ENCODE measurements at regions not wholly inside any gene's neighbourhood (a gene's known extent, or its start where the extent isn't known, plus 50 kb on each side); places are given as distances from the start of the nearest gene placed in this dataset.

DNA sequence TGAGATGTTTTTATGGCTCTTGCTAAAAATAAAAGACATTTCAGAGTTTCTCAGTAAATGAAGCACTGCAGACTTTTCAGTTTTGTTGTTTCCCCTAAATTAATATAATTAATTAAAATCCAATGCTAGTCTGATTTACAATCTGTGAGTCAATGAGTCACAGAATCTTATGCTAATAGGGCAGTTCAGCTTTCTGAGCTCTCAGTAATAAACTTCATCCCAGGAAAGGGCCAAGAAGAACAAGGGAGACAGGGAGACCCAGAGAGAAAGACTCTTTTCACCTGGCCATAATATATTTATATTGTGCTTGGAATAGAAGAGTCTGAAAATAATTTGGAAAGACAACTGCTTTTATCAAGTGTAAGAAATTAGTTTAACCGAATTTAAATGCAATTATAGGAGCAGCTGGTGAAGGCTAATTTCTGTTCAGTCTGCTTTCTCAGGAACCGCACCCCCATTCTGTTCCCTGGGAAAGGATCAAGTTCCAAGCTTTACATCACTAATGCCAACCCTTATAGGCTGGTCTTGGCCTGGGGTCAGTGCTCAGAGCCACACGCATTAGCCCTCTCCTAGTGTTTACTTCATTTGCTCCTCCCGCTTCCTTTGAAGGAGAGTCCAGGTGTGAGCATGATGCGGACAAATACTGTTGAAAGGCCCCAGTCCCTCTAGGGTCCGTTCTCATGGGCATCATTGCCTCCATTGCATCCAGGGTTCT lies 145.6 kb downstream of the ZBTB18 start:
- no peak for DNase-seq (ENCODE audit: low read depth in 2 of 2)

DNA sequence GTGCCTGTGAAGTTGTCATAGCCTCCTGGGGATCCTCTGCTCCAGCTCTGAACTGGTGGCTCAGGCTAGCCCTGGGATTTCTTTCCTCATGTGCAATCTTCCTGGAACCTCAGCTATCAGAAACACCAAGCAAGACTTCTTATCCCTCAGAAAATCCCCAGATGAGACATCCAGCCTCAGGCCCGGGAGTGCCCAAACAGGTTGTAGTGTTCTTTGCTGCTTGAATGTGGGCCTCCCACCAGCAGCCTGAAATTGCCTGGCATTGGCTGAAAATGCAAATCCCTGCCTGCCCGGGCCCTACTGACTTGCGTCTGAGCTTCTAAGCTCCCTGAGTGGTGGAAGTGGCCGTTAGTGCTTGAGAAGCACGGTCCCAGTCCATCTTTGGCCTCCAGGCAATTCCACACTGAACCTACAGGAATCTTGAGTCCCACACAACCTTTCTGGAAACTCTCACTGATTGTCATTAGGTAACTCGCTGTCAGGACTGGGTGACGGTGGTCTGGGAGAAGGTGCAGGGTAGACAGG lies 146.8 kb downstream of the ZBTB18 start:
- no peak for DNase-seq (ENCODE audit: low read depth in 2 of 2)

DNA sequence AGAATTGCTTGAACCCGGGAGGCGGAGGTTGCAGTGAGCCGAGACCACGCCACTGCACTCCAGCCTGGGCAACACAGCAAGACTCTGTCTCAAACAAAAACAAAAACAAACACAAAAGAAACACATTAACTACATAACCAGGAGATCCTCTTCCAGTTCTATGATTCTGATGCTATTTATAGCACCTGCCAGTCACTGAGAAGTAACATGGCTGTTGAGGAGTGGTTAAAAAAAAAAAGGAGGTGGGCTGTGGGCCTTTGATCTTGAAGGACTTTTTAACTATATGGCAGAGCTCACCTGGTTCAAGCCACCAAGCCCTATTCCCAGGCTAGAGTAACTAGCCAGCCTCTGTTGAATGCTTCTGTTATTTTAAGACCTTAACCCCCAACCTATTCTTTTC lies 148.8 kb downstream of the ZBTB18 start:
- DNase-seq (ENCODE audit: low read depth in 2 of 2), result no peak

DNA sequence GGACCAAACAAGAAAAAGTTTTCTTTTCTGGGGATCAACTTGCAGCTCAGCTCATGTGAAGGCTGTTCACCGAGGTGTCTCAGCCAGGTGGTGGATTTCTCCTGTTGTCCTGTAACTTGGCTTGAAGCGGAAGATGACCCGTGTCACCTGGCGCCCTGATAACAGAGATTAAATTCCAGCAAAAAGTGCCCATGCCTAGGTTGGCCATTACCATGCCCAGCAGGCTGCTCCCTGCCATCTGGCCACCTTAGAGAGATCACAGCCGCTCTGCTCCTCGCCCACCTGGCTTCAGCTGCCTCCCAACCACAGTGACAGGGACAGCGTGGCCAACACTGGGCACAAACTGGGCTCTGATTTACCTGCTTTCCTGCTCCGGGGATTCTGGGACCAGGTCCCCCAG lies 149.5 kb downstream of the ZBTB18 start:
- no peak for DNase-seq (ENCODE audit: low read depth in 2 of 2)

DNA sequence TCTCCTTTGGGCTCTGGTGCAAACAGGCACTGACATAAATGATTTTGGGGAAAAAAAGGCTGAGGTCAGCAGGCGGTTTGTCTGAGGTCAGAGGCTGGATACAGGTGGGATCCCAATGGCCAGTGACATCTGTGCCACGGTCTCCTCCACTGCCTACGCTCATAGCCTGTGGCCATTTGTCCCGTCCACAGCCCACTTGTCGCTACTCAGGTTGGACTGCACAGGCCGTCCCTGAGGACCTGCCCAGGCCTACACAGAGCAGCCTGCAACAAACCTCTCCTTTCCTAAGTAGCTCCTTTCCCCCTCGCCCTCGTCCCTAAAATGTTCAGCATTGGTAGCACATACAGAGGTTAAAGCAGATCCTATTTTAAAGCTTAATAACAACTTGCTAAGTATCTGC lies 150.7 kb downstream of the ZBTB18 start:
- no peak for DNase-seq (ENCODE audit: low read depth in 2 of 2)

GRCh38 chr1:244204004-244204403 lies 152.9 kb downstream of the ZBTB18 start:
- DNase-seq (ENCODE audit: low read depth in 2 of 2), result no peak

GRCh38 chr1:244205171-244205570 lies 154.1 kb downstream of the ZBTB18 start:
- no peak for DNase-seq (ENCODE audit: low read depth in 2 of 2)

DNA sequence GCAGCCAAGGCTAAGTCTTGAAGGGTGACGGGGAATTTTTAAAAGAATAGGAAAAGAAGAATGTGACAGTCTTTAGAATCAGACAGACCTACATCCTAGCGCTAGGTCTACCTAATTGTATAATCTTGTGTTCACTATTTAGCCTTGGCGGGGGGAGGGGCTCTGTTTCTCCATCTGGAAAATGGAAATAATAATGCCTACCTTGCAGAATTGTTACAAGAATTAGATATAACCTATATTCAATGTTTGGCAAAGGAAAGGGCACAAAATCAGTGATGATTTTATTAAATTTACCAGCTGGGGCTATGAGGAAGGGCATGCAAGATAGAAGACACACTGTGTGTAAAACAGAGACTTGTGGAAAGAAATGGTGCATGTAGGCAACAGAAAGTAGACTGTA lies 154.8 kb downstream of the ZBTB18 start:
- DNase-seq (ENCODE audit: low read depth in 2 of 2), result no peak

DNA sequence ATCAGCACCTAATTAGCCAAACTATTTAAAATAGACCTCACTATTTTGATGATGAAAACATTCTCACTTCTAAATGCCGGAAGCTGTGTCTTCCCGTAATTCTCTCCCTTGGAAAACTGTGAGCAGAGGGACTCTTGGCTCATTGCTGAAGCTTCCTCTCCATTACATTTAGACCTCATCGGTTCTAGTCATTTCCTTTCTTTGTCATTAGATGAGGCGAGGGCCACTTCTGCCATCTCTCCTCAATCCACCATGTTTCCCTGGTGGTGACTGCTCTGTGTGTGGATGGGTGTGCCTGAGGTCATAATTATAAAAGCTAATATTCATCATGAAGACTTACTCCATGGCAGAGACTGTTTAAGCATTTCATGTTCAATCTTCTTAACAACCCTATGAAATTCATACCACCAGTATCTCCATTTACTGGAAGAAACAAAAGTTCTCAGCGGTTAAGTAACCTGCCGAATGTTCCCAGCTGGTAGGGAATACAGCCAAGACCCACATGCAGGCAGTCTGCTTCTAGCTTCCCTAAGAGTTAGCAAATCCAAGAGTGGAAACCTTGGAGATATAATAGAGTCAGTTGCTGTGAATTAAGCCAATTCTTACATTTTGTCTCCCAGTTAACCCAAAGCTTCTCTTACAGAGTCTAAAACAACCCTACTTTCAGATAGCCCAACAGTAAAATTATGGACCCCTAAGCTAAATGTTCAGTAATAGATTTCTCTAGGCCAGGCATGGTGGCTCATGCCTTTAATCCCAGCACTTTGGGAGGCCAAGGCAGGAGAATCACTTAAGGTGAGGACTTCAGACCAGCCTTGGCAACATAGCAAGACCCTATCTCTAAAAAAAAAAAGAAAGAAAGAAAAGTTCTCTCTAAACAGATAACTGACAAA lies 156.2 kb downstream of the ZBTB18 start:
- no peak for DNase-seq (ENCODE audit: low read depth in 2 of 2)

GRCh38 chr1:244207935-244208244 lies 156.8 kb downstream of the ZBTB18 start:
- no peak for DNase-seq (ENCODE audit: low read depth in 2 of 2)

- DNase-seq (ENCODE audit: low read depth in 2 of 2), result no peak
These were observed 158.9 kb downstream of the ZBTB18 start for GRCh38 chr1:244209955-244210354.

DNA sequence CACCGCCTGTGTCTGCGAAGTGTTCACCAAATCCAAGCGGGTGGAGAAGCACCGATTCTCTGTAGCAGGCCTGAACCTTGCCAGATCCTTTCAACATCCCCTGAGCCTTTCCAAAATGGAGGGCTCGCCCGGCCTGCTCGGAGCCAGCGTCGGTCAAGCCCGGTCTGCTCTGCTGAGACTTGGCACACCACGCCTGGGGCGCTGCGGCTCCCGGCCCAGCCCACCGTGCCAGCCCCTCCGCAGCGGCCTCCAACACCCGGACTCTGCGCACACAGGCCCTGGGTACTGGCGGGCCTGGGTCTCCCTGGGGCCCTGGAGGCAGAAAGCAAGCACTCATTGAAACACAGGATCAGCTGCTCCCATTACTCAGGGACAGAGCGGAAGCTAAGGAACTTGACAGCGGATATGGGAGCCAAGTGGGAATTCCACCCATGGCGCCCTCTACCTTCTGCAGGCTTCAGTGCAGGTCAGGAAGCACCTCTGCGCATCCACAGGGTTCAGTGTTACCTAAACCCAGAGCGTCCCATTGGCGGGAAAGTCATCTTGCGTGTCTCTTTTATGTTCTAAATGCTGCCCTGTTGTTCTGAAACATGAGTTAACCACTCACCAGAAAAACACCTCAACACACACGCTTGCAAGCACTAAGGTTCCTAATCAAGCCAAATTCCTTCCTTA lies 159.9 kb downstream of the ZBTB18 start:
- no peak for DNase-seq (ENCODE audit: low read depth in 2 of 2)

DNA sequence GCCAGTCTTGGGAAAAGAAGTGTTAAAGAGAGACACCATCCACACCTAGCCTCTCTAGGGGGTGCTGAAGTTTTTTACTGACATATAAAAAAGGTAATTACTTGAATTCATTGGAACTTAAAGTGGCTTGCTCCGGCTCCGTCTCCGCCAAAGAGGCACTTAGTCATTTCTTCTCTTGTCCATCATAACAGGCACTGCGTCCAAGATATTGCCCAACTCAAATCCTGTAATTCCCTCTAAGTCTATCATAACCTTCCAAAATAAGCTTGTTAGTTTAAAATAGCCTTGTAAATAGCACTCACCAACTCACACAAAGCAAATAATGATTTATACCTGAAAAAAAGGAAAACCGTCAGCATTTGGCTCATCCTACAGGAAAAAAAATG lies 160.5 kb downstream of the ZBTB18 start:
- no peak for DNase-seq (ENCODE audit: low read depth in 2 of 2)

- no peak for DNase-seq (ENCODE audit: low read depth in 2 of 2)
These were observed 161.1 kb downstream of the ZBTB18 start for GRCh38 chr1:244212219-244212618.

DNA sequence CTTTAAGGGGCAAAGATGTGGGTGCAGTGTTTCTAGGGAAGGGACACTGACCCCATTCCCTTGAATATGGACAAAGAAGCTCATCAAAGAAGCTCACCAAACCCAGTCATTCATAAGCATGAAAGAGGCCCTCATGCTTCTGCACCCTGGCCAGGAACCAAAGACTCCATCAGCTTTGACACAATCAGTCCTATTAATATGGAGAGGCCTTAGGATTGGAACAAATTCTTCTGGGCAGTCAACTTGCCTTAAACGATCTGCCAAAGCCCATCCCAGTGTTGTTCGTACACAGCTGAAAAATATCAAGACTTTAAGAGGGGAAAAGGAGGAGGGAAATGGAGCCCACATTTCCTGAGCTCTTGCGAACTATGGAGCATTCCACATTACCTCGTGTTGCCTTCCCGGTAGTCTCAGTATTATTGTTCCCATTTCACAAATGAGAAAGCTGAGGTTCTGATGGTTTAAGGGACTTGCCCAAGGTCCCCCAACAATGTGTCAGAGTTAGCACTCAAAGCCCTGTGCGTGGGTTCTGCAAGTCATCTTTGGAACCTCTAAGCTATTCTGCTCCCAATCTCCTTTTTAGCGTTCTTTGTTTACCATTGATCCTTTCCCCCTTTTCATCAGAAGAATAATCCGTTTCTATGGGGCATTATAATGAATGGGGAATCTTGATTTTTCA lies 161.9 kb downstream of the ZBTB18 start:
- no peak for DNase-seq (ENCODE audit: low read depth in 2 of 2)

DNA sequence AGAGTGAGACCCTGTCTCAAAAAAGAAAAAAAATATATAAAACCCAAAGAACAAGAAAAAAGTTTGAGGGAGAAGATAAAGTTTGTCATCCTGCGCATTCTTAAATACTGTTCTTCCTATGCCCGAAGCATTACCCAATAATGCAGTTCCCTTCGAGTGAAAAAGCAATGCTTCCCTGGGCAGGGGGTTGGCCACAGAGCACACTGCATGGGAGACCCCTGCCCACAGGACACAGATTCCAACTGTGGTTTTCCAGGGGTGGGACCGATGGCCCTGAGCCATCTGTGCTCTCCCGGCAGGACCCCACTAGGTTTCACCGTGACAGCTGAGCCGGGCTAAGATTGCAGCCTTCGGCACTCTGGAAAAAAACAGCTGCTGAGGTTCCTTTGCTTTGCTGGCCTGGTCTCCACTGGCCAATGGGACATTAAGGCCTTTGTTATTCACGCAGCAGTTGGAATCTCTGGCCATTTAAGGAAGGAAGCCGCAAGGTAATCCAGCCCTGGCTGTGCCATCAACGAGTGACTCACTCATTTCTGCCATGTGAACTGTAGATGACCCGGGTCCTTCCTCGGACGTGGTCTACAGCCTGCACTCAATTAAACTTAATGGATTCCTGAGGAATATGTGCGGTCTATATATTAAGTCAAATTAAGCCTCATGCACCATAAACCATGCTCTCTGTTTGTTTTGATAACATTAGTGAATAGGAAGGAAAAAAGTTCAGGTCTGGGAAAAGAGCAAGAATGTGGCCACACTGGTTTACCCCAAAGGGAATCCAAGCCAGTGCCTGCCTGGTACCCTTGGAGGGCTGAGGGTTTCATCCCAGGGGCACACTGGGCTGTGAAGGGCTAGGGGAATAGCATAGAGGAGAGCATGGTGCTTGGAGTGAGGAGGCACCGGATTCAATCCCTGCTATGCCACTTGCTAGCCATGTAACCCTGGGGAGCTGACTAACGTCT lies 163.2 kb downstream of the ZBTB18 start:
- DNase-seq (ENCODE audit: low read depth in 2 of 2), result peak; percentile 93 to 94

DNA sequence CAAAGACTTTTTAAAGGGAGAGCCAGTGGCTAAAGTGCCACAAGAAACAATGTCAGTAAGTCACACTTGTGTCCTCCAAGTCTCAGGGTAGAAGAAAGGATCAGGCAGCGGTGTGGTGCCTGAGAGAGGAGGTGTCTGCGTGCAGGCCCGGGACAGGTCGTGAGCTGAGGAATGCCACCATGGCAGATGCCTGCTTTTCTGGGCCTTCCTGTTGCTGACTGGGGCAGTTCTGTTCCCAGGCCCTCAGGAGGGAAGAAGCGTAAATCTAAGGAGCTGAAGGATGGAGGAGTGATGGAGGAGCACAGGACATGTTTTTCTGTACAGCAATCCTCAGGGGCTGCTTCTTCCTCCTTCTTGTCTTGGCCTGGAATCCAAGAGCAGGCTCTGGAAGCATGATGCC lies 165.8 kb downstream of the ZBTB18 start:
- DNase-seq (ENCODE audit: low read depth in 2 of 2), result no peak

- DNase-seq (ENCODE audit: low read depth in 2 of 2), result no peak
These were observed 166.6 kb downstream of the ZBTB18 start for GRCh38 chr1:244217711-244218110.

DNA sequence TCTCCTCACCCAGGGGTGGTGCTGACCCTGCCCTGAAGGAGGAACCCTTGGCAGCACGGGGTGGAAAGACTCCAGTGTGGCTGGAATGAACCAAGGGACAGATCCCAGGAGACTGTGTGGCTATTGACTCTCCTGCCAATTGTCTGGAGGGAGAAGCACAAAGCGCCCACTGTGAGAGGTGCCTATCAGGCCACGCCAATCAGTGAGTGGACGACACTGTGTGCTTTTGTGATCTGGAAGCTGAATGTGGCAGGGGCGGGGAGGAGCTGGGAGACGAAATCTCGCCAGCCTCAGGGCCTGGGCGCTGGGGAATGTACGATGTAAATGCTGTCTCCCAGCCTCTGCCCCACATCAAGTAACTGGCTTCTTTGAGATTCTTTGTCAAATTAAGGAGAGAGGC lies 167.1 kb downstream of the ZBTB18 start:
- DNase-seq (ENCODE audit: low read depth in 2 of 2), result no peak

- DNase-seq (ENCODE audit: low read depth in 2 of 2), result no peak
These were observed 168.1 kb downstream of the ZBTB18 start for GRCh38 chr1:244219149-244219548.

GRCh38 chr1:244219802-244220201 lies 168.7 kb downstream of the ZBTB18 start:
- DNase-seq (ENCODE audit: low read depth in 2 of 2), result no peak

All from fibroblast of skin of left biceps (primary cell).